Mesendoderm (in vitro differentiated cells): ENCODE measurements at regions not wholly inside any gene's neighbourhood (a gene's known extent, or its start where the extent isn't known, plus 50 kb on each side); places are given as distances from the start of the nearest gene placed in this dataset.
"Not testable (repeated sequence)": the region's sequence is repeated elsewhere in the genome, so short reads cannot be mapped to it uniquely, and the experiment has no call there.

Experiments used
- DNase-seq: peaks from one replicate; pipeline ENCODE4 v3.0.0; 2013
- H2AK5ac ChIP-seq: 2 replicates; pipeline ENCODE4 v1.6.1; 2013; ENCODE audit warnings: low read length, inconsistent platforms
- H2BK120ac ChIP-seq: 2 replicates; pipeline ENCODE4 v1.6.1; 2013; ENCODE audit warnings: low read depth, mild to moderate bottlenecking, low read length, moderate library complexity, mixed read lengths
- H2BK15ac ChIP-seq: replicated peaks from 2 replicates; pipeline ENCODE4 v1.6.1; 2013; ENCODE audit warnings: low read depth, mild to moderate bottlenecking, moderate library complexity
- H2BK5ac ChIP-seq: 2 replicates; pipeline ENCODE4 v1.6.1; 2013; ENCODE audit warnings: low read length, inconsistent platforms
- H3K18ac ChIP-seq: 2 replicates; pipeline ENCODE4 v1.6.1; 2013; ENCODE audit warnings: mild to moderate bottlenecking, low read length, mixed read lengths
- H3K23ac ChIP-seq: one replicate; pipeline ENCODE4 v1.6.1; 2013; ENCODE audit warnings: low read length
- H3K27ac ChIP-seq: 2 replicates; pipeline ENCODE4 v1.5.1; 2013; ENCODE audit warnings: low read depth, mild to moderate bottlenecking, inconsistent platforms, low read length, moderate library complexity
- H3K27me3 ChIP-seq: 2 replicates; pipeline ENCODE4 v1.6.1; 2013; ENCODE audit warnings: low read length, control low read depth, mild to moderate bottlenecking, inconsistent platforms; ENCODE audit not compliant: insufficient read depth, poor library complexity
- H3K36me3 ChIP-seq: 2 replicates; pipeline ENCODE4 v1.6.1; 2013; ENCODE audit warnings: low read length, inconsistent platforms; ENCODE audit not compliant: control insufficient read depth, insufficient read depth
- H3K4ac ChIP-seq: one replicate; pipeline ENCODE4 v1.6.1; 2013; ENCODE audit warnings: low read depth, mild to moderate bottlenecking, low read length, moderate library complexity
- H3K4me1 ChIP-seq: 2 replicates; pipeline ENCODE4 v1.6.1; 2013; ENCODE audit warnings: low read depth, low read length, inconsistent platforms; ENCODE audit not compliant: control insufficient read depth
- H3K4me2 ChIP-seq: 2 replicates; pipeline ENCODE4 v1.6.1; 2013; ENCODE audit warnings: low read length
- H3K4me3 ChIP-seq: 2 replicates; pipeline ENCODE4 v1.5.1; 2013; ENCODE audit warnings: mild to moderate bottlenecking, low read length
- H3K56ac ChIP-seq: one replicate; pipeline ENCODE4 v1.6.1; 2013; ENCODE audit warnings: low read length
- H3K79me1 ChIP-seq: 2 replicates; pipeline ENCODE4 v1.6.1; 2013; ENCODE audit warnings: low read length, inconsistent platforms
- H3K79me2 ChIP-seq: 2 replicates; pipeline ENCODE4 v1.6.1; 2013; ENCODE audit warnings: mild to moderate bottlenecking, low read length; ENCODE audit not compliant: control insufficient read depth, insufficient read depth
- H3K9ac ChIP-seq: 2 replicates; pipeline ENCODE4 v1.6.1; 2013; ENCODE audit warnings: low read length, inconsistent platforms
- H4K5ac ChIP-seq: one replicate; pipeline ENCODE4 v1.6.1; 2013; ENCODE audit warnings: low read length
- H4K8ac ChIP-seq: one replicate; pipeline ENCODE4 v1.6.1; 2013; ENCODE audit warnings: low read depth, mild to moderate bottlenecking, control low read depth, low read length, moderate library complexity
- WGBS: extraction: QIAGEN DNeasy Blood & Tissue Kit; methylation state at CpG from one replicate; pipeline ENCODE4 v1.1.7; 2013; ENCODE audit warnings: low lambda C conversion rate, missing lambda C conversion rate; ENCODE audit not compliant: insufficient coverage; ENCODE audit errors: extremely low coverage; 5-methylcytosine and 5-hydroxymethylcytosine counted together

- Histone ChIP-seq H2AK5ac (no peak overlapping the region), H3K4ac (no peak overlapping the region), H3K56ac (no peak overlapping the region), H3K79me1 (no peaks in the 10 kb centered on the region), H3K79me2 (no peaks in the 10 kb centered on the region), H3K36me3 (no peaks in the 10 kb centered on the region), H3K9ac (no peak overlapping the region), H2BK5ac (no peak overlapping the region), H3K27ac (no peak overlapping the region), H3K27me3 (no peaks in the 10 kb centered on the region), H3K23ac (no peak overlapping the region), H3K4me1 (no peaks in the 10 kb centered on the region), H3K4me2 (no peak overlapping the region), H2BK120ac (no peak overlapping the region), H3K18ac (no peak overlapping the region), H4K8ac (no peak overlapping the region), H3K4me3 (no peak overlapping the region), H2BK15ac (no peak overlapping the region), H4K5ac (no peak overlapping the region)
- DNase-seq = no peak
- no CpG with 5 or more reads among the region's 1 CpG for WGBS
Observed at GRCh38 chr6:9224539-9224938, 789.2 kb upstream of the SLC35B3 start.

GRCh38 chr6:9213717-9214116, 778.4 kb upstream of the SLC35B3 start:
- H2BK120ac ChIP-seq, H3K27me3 ChIP-seq, H3K56ac ChIP-seq, H4K8ac ChIP-seq, H3K4me1 ChIP-seq, DNase-seq, H3K4ac ChIP-seq, H3K27ac ChIP-seq, H3K18ac ChIP-seq, H3K9ac ChIP-seq, H3K4me2 ChIP-seq, H3K79me2 ChIP-seq, H3K79me1 ChIP-seq, H3K36me3 ChIP-seq, H2BK15ac ChIP-seq, H4K5ac ChIP-seq, H2AK5ac ChIP-seq, H3K4me3 ChIP-seq, H3K23ac ChIP-seq, H2BK5ac ChIP-seq: not testable (repeated sequence)
- WGBS = no CpG with 5 or more reads among the region's 8 CpGs

DNA sequence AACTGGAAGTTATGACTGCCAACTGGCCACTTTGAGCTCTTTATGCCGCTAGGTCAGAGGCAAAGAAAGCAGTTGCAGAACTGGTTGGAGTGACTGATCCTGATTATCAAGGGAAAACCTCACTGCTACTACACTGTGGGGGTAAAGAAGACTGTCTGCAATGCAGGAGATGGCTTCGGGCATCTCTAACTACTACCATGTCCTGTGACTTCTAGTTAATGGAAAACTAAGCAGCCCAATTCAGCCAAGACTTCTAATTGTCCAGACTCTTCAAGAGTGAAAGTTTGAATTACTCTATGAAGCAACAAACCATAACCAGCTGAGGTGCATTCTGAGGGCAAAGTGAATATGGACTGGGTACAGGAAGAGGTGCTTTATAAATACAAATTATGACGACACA, 773.6 kb upstream of the SLC35B3 start:
- DNase-seq = no peak
- Histone ChIP-seq H4K8ac (no peak overlapping the region), H3K36me3 (no peaks in the 10 kb centered on the region)

GRCh38 chr6:9205645-9206044, 770.3 kb upstream of the SLC35B3 start:
- no peak for DNase-seq
- Histone ChIP-seq H3K4me1 (no peaks in the 10 kb centered on the region), H2BK5ac (no peak overlapping the region), H3K79me1 (no peaks in the 10 kb centered on the region), H3K27me3 (no peaks in the 10 kb centered on the region), H3K4me3 (no peak overlapping the region), H3K18ac (no peak overlapping the region), H3K9ac (no peak overlapping the region), H2BK120ac (no peak overlapping the region), H4K5ac (no peak overlapping the region), H4K8ac (no peak overlapping the region), H3K27ac (no peak overlapping the region), H3K36me3 (no peaks in the 10 kb centered on the region), H2AK5ac (no peak overlapping the region), H3K23ac (no peak overlapping the region), H3K79me2 (no peaks in the 10 kb centered on the region), H3K4ac (no peak overlapping the region), H3K56ac (no peak overlapping the region), H3K4me2 (no peak overlapping the region), H2BK15ac (no peak overlapping the region)
- WGBS = no CpG with 5 or more reads among the region's 1 CpG

More for the DNA sequence above, 773.6 kb upstream of the SLC35B3 start:
- Histone ChIP-seq H2BK5ac (no peak overlapping the region), H3K18ac (no peak overlapping the region), H2AK5ac (no peak overlapping the region), H3K27ac (no peak overlapping the region), H3K56ac (no peak overlapping the region), H2BK120ac (no peak overlapping the region), H3K4me2 (no peak overlapping the region), H3K23ac (no peak overlapping the region), H3K79me2 (no peaks in the 10 kb centered on the region), H3K4me3 (no peak overlapping the region), H2BK15ac (no peak overlapping the region), H3K4me1 (no peaks in the 10 kb centered on the region), H3K79me1 (no peaks in the 10 kb centered on the region), H3K4ac (no peak overlapping the region), H3K27me3 (no peaks in the 10 kb centered on the region), H3K9ac (no peak overlapping the region), H4K5ac (no peak overlapping the region)
- no CpG with 5 or more reads among the region's 3 CpGs for WGBS

DNA sequence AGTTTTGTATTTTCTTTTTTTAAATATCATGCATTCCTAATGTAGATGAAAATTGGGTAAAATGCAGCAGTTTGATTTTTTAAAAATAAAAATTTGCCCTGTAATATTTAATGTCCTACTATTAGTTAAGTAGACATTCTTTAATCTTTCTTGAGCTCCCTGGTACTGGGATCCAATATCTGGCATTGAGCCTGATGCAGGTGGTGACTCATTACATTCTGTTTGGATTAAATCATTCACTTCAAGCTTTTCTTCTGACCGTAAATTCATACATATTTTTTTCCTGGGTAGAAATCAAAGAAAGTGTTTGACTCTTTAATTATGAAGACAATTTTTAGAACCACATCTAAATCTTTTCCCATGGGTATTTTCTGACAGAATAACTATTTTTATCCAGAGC, 768.8 kb upstream of the SLC35B3 start:
- no peaks in the 10 kb centered on the region for H3K79me1 ChIP-seq
- no peak overlapping the region for H4K8ac ChIP-seq
- H3K56ac ChIP-seq = no peak overlapping the region
- no peak overlapping the region for H3K18ac ChIP-seq
- no peaks in the 10 kb centered on the region for H3K27me3 ChIP-seq
- no peaks in the 10 kb centered on the region for H3K36me3 ChIP-seq
- no CpG with 5 or more reads among the region's 1 CpG for WGBS
- no peak overlapping the region for H3K9ac ChIP-seq
- no peak overlapping the region for H2AK5ac ChIP-seq
- H2BK15ac ChIP-seq = no peak overlapping the region
- H3K4me3 ChIP-seq = no peak overlapping the region
- H3K4me2 ChIP-seq = no peak overlapping the region
- peak; percentile 3 for DNase-seq
- no peak overlapping the region for H3K4ac ChIP-seq
- no peak overlapping the region for H2BK120ac ChIP-seq
- H3K27ac ChIP-seq = no peak overlapping the region
- H3K23ac ChIP-seq = no peak overlapping the region
- H3K4me1 ChIP-seq = no peaks in the 10 kb centered on the region
- no peaks in the 10 kb centered on the region for H3K79me2 ChIP-seq
- H4K5ac ChIP-seq = no peak overlapping the region
- no peak overlapping the region for H2BK5ac ChIP-seq

DNA sequence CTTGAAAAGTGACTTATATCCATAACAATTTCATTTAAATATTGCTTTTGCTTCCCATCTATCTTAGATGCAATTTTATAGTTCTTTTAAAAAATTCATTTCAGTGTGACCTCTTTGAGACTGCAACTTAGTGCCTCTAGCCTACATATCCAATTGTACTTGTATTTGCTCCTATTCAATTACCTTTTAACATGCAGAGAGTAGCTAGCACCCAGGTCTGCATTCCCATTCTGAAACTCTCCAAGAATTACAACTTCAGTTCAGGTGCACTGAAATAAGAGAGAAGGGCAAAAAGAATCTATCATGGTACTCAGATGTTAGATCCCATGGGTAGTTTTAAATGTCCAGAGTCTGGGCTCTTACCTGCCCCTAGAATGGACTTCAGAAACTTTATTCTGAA, 765.4 kb upstream of the SLC35B3 start:
- no peak overlapping the region for H3K4ac ChIP-seq
- H4K5ac ChIP-seq = no peak overlapping the region

More for the DNA sequence above, 765.4 kb upstream of the SLC35B3 start:
- Histone ChIP-seq H3K18ac (no peak overlapping the region), H2BK120ac (no peak overlapping the region), H3K9ac (no peak overlapping the region), H3K27ac (no peak overlapping the region), H3K56ac (no peak overlapping the region), H3K79me2 (no peaks in the 10 kb centered on the region), H2BK15ac (no peak overlapping the region), H4K8ac (no peak overlapping the region), H2AK5ac (no peak overlapping the region), H3K27me3 (no peaks in the 10 kb centered on the region), H3K23ac (no peak overlapping the region), H3K4me3 (no peak overlapping the region), H3K4me1 (no peaks in the 10 kb centered on the region), H2BK5ac (no peak overlapping the region), H3K4me2 (no peak overlapping the region), H3K79me1 (no peaks in the 10 kb centered on the region), H3K36me3 (no peaks in the 10 kb centered on the region)
- no peak for DNase-seq
